ENCODE measurements at regions not wholly inside any gene's neighbourhood (a gene's known extent, or its start where the extent isn't known, plus 50 kb on each side); places are given as distances from the start of the nearest gene placed in this dataset.
"Not testable (repeated sequence)": the region's sequence is repeated elsewhere in the genome, so short reads cannot be mapped to it uniquely, and the experiment has no call there.

GRCh38 chr13:79867254-79867653, 386.3 kb downstream of the NDFIP2 start:
- no peaks in the 10 kb centered on the region for H3K4me1 Mint-ChIP-seq
- no peaks in the 10 kb centered on the region for H3K9me3 Mint-ChIP-seq
- ATAC-seq (ENCODE audit: low read depth) (no peak), DNase-seq (no peak)
- POLR2A ChIA-PET = no interaction called here
- H3K27me3 Mint-ChIP-seq = no peaks in the 10 kb centered on the region
- no peak overlapping the region for H3K27ac Mint-ChIP-seq
- H3K36me3 Mint-ChIP-seq = no peaks in the 10 kb centered on the region
- H3K4me3 Mint-ChIP-seq = no peak overlapping the region

- Mint-ChIP-seq H3K9me3 (no peaks in the 10 kb centered on the region), H3K4me1 (no peaks in the 10 kb centered on the region), H3K36me3 (no peaks in the 10 kb centered on the region), H3K27ac (no peak overlapping the region), H3K4me3 (no peak overlapping the region), H3K27me3 (no peaks in the 10 kb centered on the region)
- DNase-seq (no peak), ATAC-seq (ENCODE audit: low read depth) (no peak)
- POLR2A ChIA-PET = no interaction called here
Observed at GRCh38 chr13:79866436-79866835, 385.5 kb downstream of the NDFIP2 start.

GRCh38 chr13:79862515-79862914, 381.6 kb downstream of the NDFIP2 start:
- no peaks in the 10 kb centered on the region for H3K9me3 Mint-ChIP-seq
- POLR2A ChIA-PET = no interaction called here
- H3K27ac Mint-ChIP-seq = no peak overlapping the region
- no peak overlapping the region for H3K4me3 Mint-ChIP-seq
- no peaks in the 10 kb centered on the region for H3K36me3 Mint-ChIP-seq
- H3K4me1 Mint-ChIP-seq = no peaks in the 10 kb centered on the region
- no peaks in the 10 kb centered on the region for H3K27me3 Mint-ChIP-seq
- ATAC-seq (ENCODE audit: low read depth) (no peak), DNase-seq (no peak)

GRCh38 chr13:79861731-79862130, 380.8 kb downstream of the NDFIP2 start:
- Mint-ChIP-seq H3K27ac (no peak overlapping the region), H3K9me3 (no peaks in the 10 kb centered on the region), H3K4me1 (no peaks in the 10 kb centered on the region), H3K27me3 (no peaks in the 10 kb centered on the region), H3K36me3 (no peaks in the 10 kb centered on the region), H3K4me3 (no peak overlapping the region)
- POLR2A ChIA-PET = no interaction called here
- DNase-seq = no peak
- no peak for ATAC-seq (ENCODE audit: low read depth)

- H3K27ac Mint-ChIP-seq = no peak overlapping the region
- no peaks in the 10 kb centered on the region for H3K27me3 Mint-ChIP-seq
- no peaks in the 10 kb centered on the region for H3K9me3 Mint-ChIP-seq
- no peaks in the 10 kb centered on the region for H3K36me3 Mint-ChIP-seq
- no peaks in the 10 kb centered on the region for H3K4me1 Mint-ChIP-seq
- DNase-seq (no peak), ATAC-seq (ENCODE audit: low read depth) (no peak)
- H3K4me3 Mint-ChIP-seq = no peak overlapping the region
- POLR2A ChIA-PET = no interaction called here
Observed at GRCh38 chr13:79860791-79861190, 379.8 kb downstream of the NDFIP2 start.

GRCh38 chr13:79859756-79860155, 378.8 kb downstream of the NDFIP2 start:
- POLR2A ChIA-PET = no interaction called here
- Mint-ChIP-seq H3K27ac (no peak overlapping the region), H3K4me1 (no peaks in the 10 kb centered on the region), H3K36me3 (no peaks in the 10 kb centered on the region), H3K9me3 (no peaks in the 10 kb centered on the region), H3K27me3 (no peaks in the 10 kb centered on the region), H3K4me3 (no peak overlapping the region)
- DNase-seq = no peak
- ATAC-seq (ENCODE audit: low read depth) = no peak

GRCh38 chr13:79853251-79853650, 372.3 kb downstream of the NDFIP2 start:
- DNase-seq = no peak
- H3K27ac Mint-ChIP-seq = no peak overlapping the region
- no peaks in the 10 kb centered on the region for H3K27me3 Mint-ChIP-seq
- H3K4me1 Mint-ChIP-seq = no peaks in the 10 kb centered on the region
- H3K36me3 Mint-ChIP-seq = no peaks in the 10 kb centered on the region
- H3K9me3 Mint-ChIP-seq = peaks cover 2% of the 10 kb centered on the region
- POLR2A ChIA-PET = no interaction called here
- H3K4me3 Mint-ChIP-seq = no peak overlapping the region
- no peak for ATAC-seq (ENCODE audit: low read depth)

GRCh38 chr13:79851318-79851717, 370.4 kb downstream of the NDFIP2 start:
- Mint-ChIP-seq H3K4me1 (no peaks in the 10 kb centered on the region), H3K4me3 (no peak overlapping the region), H3K27me3 (no peaks in the 10 kb centered on the region), H3K36me3 (no peaks in the 10 kb centered on the region), H3K9me3 (peaks cover 2% of the 10 kb centered on the region), H3K27ac (no peak overlapping the region)
- DNase-seq (no peak), ATAC-seq (ENCODE audit: low read depth) (no peak)
- POLR2A ChIA-PET = no interaction called here

GRCh38 chr13:79847882-79848592, 367.1 kb downstream of the NDFIP2 start:
- H3K4me1 Mint-ChIP-seq = no peaks in the 10 kb centered on the region
- POLR2A ChIA-PET = no interaction called here
- peaks cover 2% of the 10 kb centered on the region for H3K9me3 Mint-ChIP-seq
- no peak for ATAC-seq (ENCODE audit: low read depth)
- DNase-seq = no peak
- H3K27ac Mint-ChIP-seq = no peak overlapping the region
- H3K36me3 Mint-ChIP-seq = no peaks in the 10 kb centered on the region
- no peaks in the 10 kb centered on the region for H3K27me3 Mint-ChIP-seq
- H3K4me3 Mint-ChIP-seq = no peak overlapping the region

- POLR2A ChIA-PET = no interaction called here
- DNase-seq = no peak
- Mint-ChIP-seq H3K27me3 (no peaks in the 10 kb centered on the region), H3K36me3 (no peaks in the 10 kb centered on the region), H3K4me3 (no peak overlapping the region), H3K4me1 (no peaks in the 10 kb centered on the region), H3K9me3 (no peaks in the 10 kb centered on the region), H3K27ac (no peak overlapping the region)
- no peak for ATAC-seq (ENCODE audit: low read depth)
Observed at GRCh38 chr13:79846386-79846785, 365.4 kb downstream of the NDFIP2 start.

GRCh38 chr13:79837741-79838450, 356.9 kb downstream of the NDFIP2 start:
- DNase-seq (no peak), ATAC-seq (ENCODE audit: low read depth) (no peak)
- H3K27ac Mint-ChIP-seq = no peak overlapping the region
- H3K9me3 Mint-ChIP-seq = peaks cover 5% of the 10 kb centered on the region
- no peak overlapping the region for H3K4me3 Mint-ChIP-seq
- no peaks in the 10 kb centered on the region for H3K27me3 Mint-ChIP-seq
- POLR2A ChIA-PET = no interaction called here
- no peaks in the 10 kb centered on the region for H3K4me1 Mint-ChIP-seq
- H3K36me3 Mint-ChIP-seq = no peaks in the 10 kb centered on the region

GRCh38 chr13:79836121-79836520, 355.2 kb downstream of the NDFIP2 start:
- POLR2A ChIA-PET; ATAC-seq (ENCODE audit: low read depth); H3K9me3 Mint-ChIP-seq; H3K36me3 Mint-ChIP-seq; H3K4me1 Mint-ChIP-seq; H3K4me3 Mint-ChIP-seq; H3K27me3 Mint-ChIP-seq; DNase-seq; H3K27ac Mint-ChIP-seq: not testable (repeated sequence)

- no peaks in the 10 kb centered on the region for H3K36me3 Mint-ChIP-seq
- no peaks in the 10 kb centered on the region for H3K4me1 Mint-ChIP-seq
- no peak overlapping the region for H3K27ac Mint-ChIP-seq
- DNase-seq = no peak
- H3K9me3 Mint-ChIP-seq = peaks cover 5% of the 10 kb centered on the region
- POLR2A ChIA-PET = no interaction called here
- no peak overlapping the region for H3K4me3 Mint-ChIP-seq
- no peaks in the 10 kb centered on the region for H3K27me3 Mint-ChIP-seq
- no peak for ATAC-seq (ENCODE audit: low read depth)
Observed at GRCh38 chr13:79834876-79835275, 353.9 kb downstream of the NDFIP2 start.

- Mint-ChIP-seq H3K4me3 (no peak overlapping the region), H3K9me3 (peaks cover under 1% of the 10 kb centered on the region), H3K36me3 (no peaks in the 10 kb centered on the region), H3K4me1 (no peaks in the 10 kb centered on the region), H3K27ac (no peak overlapping the region), H3K27me3 (no peaks in the 10 kb centered on the region)
- POLR2A ChIA-PET = no interaction called here
- ATAC-seq (ENCODE audit: low read depth) (no peak), DNase-seq (no peak)
Observed at GRCh38 chr13:79833991-79834390, 353.0 kb downstream of the NDFIP2 start.

Measured in activated naive CD8-positive, alpha-beta T cell treated with anti-CD3 and anti-CD28 coated beads, Interleukin-2, amount 10 ng/mL, durations not matched to agents 7 days and 5 days (primary cell).